HG03139 (cell line): ENCODE measurements at regions not wholly inside any gene's neighbourhood (a gene's known extent, or its start where the extent isn't known, plus 50 kb on each side); places are given as distances from the start of the nearest gene placed in this dataset.

Source experiments
- ATAC-seq: cut with Tn5 transposase; IDR thresholded peaks from one replicate; pipeline ENCODE4 v1.9.1; 2021; ENCODE audit not compliant: unreplicated experiment

GRCh38 chr20:39547546-39548408 is 585.6 kb downstream of the DHX35 start:
- no peak for ATAC-seq

GRCh38 chr20:39541136-39541803 is 579.1 kb downstream of the DHX35 start:
- no peak for ATAC-seq

DNA sequence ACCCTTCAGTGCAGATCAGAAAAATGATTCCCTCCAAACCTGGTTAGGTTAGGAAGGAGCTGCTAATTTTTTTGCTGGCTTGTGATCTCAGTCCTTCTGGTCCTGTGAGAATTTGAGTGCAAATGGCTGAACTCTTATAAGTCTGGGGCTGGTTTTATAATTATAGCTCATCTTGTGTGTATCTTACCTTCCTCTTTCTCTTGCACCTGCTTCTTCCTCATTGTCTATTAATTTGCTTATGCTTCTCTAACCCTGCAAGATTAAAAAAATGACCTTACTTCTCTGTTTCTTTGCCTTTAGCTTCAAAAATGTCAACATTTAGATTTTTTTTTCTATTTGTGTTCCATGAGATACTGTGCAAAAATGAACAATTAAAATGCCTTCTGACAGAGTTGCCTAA is 576.2 kb downstream of the DHX35 start:
- no peak for ATAC-seq

GRCh38 chr20:39535301-39535700 is 573.2 kb downstream of the DHX35 start:
- ATAC-seq = no peak

DNA sequence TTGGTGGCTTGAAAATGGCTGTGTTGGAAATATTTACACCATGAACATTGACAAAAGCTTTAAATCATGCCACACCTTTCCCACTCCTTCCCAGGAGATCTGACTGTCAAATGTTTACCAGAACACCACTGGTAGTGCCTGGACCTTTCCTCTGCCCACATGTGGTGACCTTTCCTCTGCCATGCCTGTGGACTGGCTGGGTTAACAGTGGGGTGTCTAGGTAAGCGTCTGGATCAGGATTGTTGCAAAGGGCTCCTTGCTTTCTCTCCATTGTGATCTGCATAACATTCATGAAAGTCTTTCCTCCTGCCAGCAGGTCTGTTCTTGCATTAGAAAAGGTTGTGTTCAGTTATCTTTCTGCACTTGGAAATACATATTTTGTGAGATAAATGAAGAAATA is 572.7 kb downstream of the DHX35 start:
- no peak for ATAC-seq

GRCh38 chr20:39533858-39534257 is 571.7 kb downstream of the DHX35 start:
- ATAC-seq = no peak

DNA sequence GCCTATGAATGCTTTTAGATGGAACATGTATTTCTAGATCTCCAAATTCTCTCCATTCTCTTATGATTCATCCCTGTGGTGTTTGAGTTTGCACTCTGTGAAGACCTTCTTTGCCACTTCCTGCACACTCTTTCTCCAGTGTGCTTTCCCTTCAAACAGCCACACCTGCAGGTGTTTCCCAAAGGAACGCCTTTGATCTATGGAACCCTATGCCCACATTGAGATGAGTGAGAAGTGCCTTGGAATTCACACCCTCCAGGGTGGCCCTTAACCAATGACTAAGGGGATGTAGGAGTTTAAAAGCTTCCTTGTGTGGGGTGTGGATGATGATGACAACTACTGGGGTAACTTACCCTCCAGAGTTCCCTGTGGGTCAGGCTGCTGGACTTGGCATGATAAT is 570.1 kb downstream of the DHX35 start:
- no peak for ATAC-seq

- ATAC-seq = no peak
Measured at GRCh38 chr20:39528436-39528835, 566.3 kb downstream of the DHX35 start.

DNA sequence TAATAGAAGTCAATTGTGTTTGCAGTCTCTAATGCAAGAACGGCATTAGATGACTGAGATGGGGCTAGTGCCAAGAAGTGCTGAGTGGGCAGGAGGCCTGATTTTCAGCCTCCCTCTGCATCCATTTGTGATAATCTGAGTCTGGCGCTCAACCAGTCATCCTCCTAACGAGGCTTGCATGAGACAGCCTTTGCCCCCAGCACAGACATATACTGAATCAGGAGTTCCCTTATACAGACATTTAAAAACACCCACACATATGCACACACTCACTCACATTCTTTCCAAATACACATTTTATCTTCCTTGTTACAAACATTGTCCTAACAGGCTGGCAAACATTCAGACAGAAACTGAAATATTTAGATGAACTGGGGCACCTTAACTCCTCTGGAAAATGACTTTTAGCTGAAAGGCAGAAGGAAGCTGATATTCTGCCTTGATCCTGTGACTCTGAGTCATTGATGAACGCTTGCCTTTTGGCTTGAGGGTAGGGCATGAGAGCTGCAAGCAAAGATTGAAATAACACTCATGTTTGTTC is 562.3 kb downstream of the DHX35 start:
- no peak for ATAC-seq

- no peak for ATAC-seq
Measured at GRCh38 chr20:39523405-39523804, 561.3 kb downstream of the DHX35 start.

GRCh38 chr20:39518654-39519053 is 556.5 kb downstream of the DHX35 start:
- no peak for ATAC-seq

DNA sequence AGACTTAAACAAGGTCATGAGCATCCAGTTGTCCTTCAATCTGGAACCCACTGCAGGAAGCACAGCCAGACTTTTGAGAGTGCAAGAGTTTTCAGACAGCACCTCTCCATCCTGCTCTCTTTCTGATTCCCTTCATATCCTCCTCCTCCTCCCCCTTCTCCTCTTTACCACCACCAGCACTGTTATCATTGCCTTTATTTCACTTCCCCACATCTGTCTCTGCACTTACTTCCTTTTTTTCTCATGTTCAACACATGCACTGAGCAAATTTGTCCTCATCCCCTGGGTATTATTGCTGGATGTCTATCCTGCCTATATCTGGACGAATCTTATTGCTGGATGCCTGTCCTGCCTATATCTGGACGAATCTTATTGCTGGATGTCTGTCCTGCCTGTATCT is 554.8 kb downstream of the DHX35 start:
- no peak for ATAC-seq

GRCh38 chr20:39504710-39505094 is 542.6 kb downstream of the DHX35 start:
- ATAC-seq = no peak

DNA sequence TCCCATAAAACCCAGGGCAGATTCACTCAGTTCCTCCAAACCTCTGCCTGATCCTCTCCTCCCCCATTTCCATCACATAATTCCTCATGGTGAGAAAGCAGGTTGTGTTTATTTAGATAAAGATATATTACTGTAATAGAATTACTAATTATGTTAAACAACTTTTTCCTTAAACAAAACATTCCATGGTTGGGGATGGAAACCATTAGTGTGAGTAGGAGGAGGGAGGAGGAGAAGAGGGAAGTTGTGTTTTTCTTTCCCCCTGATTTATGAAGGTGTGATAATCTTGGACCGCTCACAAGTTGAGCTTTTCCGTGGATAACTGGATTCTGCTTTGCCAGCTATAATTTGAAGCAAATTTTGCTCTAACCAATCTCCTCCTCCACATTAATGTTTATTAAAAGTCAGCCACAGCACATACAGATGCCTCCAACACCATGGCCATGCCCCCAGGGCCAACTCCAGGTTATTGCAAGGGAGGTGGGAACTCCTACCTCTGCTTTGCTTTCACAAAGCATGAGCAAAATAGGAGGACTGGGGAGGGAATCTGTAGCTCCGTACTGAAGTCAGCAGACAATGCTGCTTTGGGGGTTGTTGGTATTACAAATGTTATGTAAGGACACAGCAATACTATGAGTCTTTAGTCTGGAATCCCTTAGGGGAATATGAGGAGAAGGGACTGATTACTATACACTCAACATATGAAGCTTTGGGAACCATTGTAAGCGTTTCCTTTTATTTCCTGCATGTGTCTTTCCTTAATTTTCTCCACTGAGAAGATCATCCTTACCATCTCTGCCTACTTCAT is 542.0 kb downstream of the DHX35 start:
- ATAC-seq = no peak

GRCh38 chr20:39492223-39492797 is 530.2 kb downstream of the DHX35 start:
- ATAC-seq = no peak

GRCh38 chr20:39491711-39492110 is 529.6 kb downstream of the DHX35 start:
- no peak for ATAC-seq

- no peak for ATAC-seq
Measured at GRCh38 chr20:39489986-39490560, 527.9 kb downstream of the DHX35 start.

GRCh38 chr20:39480276-39481043 is 518.3 kb downstream of the DHX35 start:
- ATAC-seq = no peak

- no peak for ATAC-seq
Measured at GRCh38 chr20:39479196-39479810, 517.2 kb downstream of the DHX35 start.
